ENCODE measurements at regions not wholly inside any gene's neighbourhood (a gene's known extent, or its start where the extent isn't known, plus 50 kb on each side); places are given as distances from the start of the nearest gene placed in this dataset.
A peak's percentile ranks its signal among the peaks of the same experiment; 100 is the strongest.

GRCh38 chrX:38929966-38930421 is 128.7 kb downstream of the MID1IP1 start:
- Histone ChIP-seq H4K8ac (ENCODE audit: low read depth in 2 of 2, low read length in 2 of 2) (peak overlapping the region in 1 of 2 experiments; percentile 33; a peak in 2 of 4 replicates), H3K27ac (ENCODE audit: insufficient read depth, low read length) (no peak overlapping the region), H3K4ac (ENCODE audit: low read depth, low read length) (no peak overlapping the region), H2BK15ac (ENCODE audit: low read depth, low read length) (peak overlapping the region; percentile 68; the same call in 1 of the 3 replicates), H3K23ac (ENCODE audit: low read depth, low read length) (peak overlapping the region; percentile 8; the same call in 1 of the 2 replicates), H2BK20ac (ENCODE audit: low read depth, low read length) (peak overlapping the region; percentile 50), H3K4me1 (ENCODE audit: control insufficient read depth, insufficient read depth, low read length) (no peaks in the 10 kb centered on the region; the same call in 1 of the 2 replicates), H4K5ac (ENCODE audit: low read depth, low read length) (no peak overlapping the region), H2AFZ (replicated peaks; ENCODE audit: low read length, poor library complexity) (peak overlapping the region; percentile 51), H3K4me3 (ENCODE audit: insufficient read depth, low read depth, low read length) (no peak overlapping the region), H3K56ac (ENCODE audit: extremely low read depth, insufficient read depth, low read length) (no peak overlapping the region), H4K91ac (ENCODE audit: insufficient read depth, low read depth, low read length) (peak overlapping the region; percentile 11; the same call in 1 of the 2 replicates), H3K14ac (replicated peaks; ENCODE audit: low read depth, low read length) (no peak overlapping the region), H4K20me1 (ENCODE audit: insufficient read depth, low read length) (no peaks in the 10 kb centered on the region), H3K18ac (ENCODE audit: low read depth, low read length) (no peak overlapping the region), H2AK9ac (replicated peaks; ENCODE audit: low read depth, low read length, poor library complexity) (no peak overlapping the region), H3K9ac (ENCODE audit: low read depth, low read length) (no peak overlapping the region), H3K36me3 (ENCODE audit: control insufficient read depth, insufficient read depth, low read length) (no peaks in the 10 kb centered on the region), H3K4me2 (ENCODE audit: low read depth, low read length) (no peak overlapping the region), H2AK5ac (ENCODE audit: low read depth, low read length) (no peak overlapping the region), H2BK5ac (ENCODE audit: low read depth, low read length, poor library complexity, severe bottlenecking) (peak overlapping the region; percentile 59), H3K9me3 (ENCODE audit: control insufficient read depth, insufficient read depth, low read length) (no peaks in the 10 kb centered on the region), H3K27me3 (ENCODE audit: control insufficient read depth, insufficient read depth, low read length) (peaks cover under 1% of the 10 kb centered on the region; the same call in 1 of the 2 replicates), H3K9me1 (ENCODE audit: insufficient read depth, low read length) (peaks cover 3% of the 10 kb centered on the region; the same call in 1 of the 2 replicates), H3K79me1 (ENCODE audit: low read depth in 1 of 2, low read length in 2 of 2) (no peaks in the 10 kb centered on the region), H2BK120ac (ENCODE audit: low read depth, low read length) (peak overlapping the region; percentile 71; the same call in 1 of the 2 replicates)
- dilution Hi-C loops (cut with HindIII; ENCODE audit: low sequenced_read_pairs, unreplicated experiment) = no loop called here
- WGBS, 2 experiments (ENCODE audit: extremely low coverage in 2 of 2, insufficient read length in 1 of 2) = no CpG with 5 or more reads among the region's 2 CpGs
- in situ Hi-C loops (cut with MboI; ENCODE audit: low sequenced_read_pairs) = no loop called here
- CTCF ChIA-PET = no interaction called here
- ATAC-seq (ENCODE audit: low read depth) = peak; percentile 80
- intact Hi-C loops (cut with micrococcal nuclease) = no loop called here
- no TSS peak for BruUV-seq (replicated peaks)
- no peak for TF ChIP-seq CEBPB (IDR thresholded peaks at IDR 0.05; ENCODE audit: low read depth, low read length)
- 0 out of 2 replicates have a peak, but pooled peaks have one; percentile 2 for TF ChIP-seq FOS (IDR thresholded peaks at IDR 0.05; ENCODE audit: low read depth, low read length)
- peak; percentile 48; the same call in 1 of the 2 replicates for TF ChIP-seq MXI1 (IDR thresholded peaks at IDR 0.05; ENCODE audit: borderline replicate concordance, low read depth, low read length)
- TF ChIP-seq MAFK (IDR thresholded peaks at IDR 0.05; ENCODE audit: low read depth, low read length) = peak; percentile 93
- no peak for TF ChIP-seq USF2 (IDR thresholded peaks at IDR 0.05; ENCODE audit: low read depth, low read length)
- TF ChIP-seq ELK1 (IDR thresholded peaks at IDR 0.05; ENCODE audit: borderline replicate concordance, low read depth, low read length) = no peak
- peak; percentile 87 for DNase-seq
- POLR2A ChIA-PET (ENCODE audit: unreplicated experiment) = no interaction called here

Measured in IMR-90 (cell line).